CD4-positive, alpha-beta T cell treated with Interleukin-21 for 1 hour (primary cell): ENCODE measurements at regions not wholly inside any gene's neighbourhood (a gene's known extent, or its start where the extent isn't known, plus 50 kb on each side); places are given as distances from the start of the nearest gene placed in this dataset.
"Not testable (repeated sequence)": the region's sequence is repeated elsewhere in the genome, so short reads cannot be mapped to it uniquely, and the experiment has no call there.

Source experiments
- DNase-seq: peaks from one replicate; pipeline ENCODE4 v3.0.0-alpha.2; 2020

DNA sequence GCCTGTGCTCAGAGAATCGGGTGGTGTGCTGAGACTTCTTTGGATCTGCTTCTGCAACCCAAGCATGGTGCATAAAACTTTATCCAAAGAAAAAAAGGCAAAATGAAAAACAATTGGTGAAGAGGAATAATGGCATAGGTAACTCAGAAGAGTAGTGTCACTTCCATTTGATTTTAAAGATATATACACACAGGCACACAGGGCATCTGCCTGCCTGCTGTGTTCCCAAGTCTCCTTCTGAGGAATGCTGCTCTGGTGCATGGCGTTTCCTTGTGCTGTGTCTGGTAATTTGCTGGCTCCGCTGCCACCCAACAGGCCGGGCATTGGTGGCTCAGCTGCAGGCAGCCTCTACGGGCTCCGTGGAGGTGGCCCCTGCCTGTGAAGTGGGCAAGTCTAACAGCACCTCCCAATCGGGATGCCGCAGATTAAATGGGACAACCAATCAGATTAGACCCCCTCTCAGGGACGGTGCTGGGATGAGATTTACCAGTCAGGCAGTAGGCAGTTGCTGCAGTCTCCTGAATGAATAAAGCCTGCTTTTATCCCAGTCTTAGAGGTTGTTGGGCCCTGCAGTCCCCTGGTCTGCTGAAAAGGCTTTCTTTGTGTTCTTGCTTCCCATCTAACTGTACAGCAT, 253.7 kb upstream of the RASGRP1 start:
- no peak for DNase-seq

DNA sequence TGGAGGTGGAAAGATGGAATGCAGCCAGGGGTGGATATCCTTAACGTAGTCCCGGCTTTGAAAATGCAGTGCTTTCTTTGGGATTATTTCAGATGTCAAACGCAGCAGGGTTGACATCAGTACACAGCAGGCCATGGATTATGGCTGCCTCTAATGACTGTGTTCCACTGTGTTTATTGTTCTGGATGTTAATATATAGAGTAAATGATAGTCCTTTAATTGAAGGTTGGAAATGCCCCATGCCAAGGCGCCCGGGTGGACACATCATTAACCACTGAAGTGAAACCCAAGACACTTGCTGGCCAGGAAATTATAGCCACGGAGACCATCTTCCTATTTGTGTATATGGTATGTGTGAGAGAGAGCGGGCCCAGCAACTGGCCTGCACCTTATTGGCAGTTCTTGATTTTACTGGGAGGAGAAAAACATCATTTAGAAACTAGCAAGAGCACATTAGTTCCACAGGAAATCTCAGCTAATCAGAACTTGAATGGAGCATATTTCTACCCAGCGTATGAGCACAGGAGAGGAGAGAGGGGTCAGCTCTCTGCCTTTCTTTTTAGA, 254.9 kb upstream of the RASGRP1 start:
- DNase-seq, result no peak

- no peak for DNase-seq
Measured at GRCh38 chr15:38823263-38823662, 258.6 kb upstream of the RASGRP1 start.

- no peak for DNase-seq
Measured at GRCh38 chr15:38824719-38825118, 260.1 kb upstream of the RASGRP1 start.

DNA sequence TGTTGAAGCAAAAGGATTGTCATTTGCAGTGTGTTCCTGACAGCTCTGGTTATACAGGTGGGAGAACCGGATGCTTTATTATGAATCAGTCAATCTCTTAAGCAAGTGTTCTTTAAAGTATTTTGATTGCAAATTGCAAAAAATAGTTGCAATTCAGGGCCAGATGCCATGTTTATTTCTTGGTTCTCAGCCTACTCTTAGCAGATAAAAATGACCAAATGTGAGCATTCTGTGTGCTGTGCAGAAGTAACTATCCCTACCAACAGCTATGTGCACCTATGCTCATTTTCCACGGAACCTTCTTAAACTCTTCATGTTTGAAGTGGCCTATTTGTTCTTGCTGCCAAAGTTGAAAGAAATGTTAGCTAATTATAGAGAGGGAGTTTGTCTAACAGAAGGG, 262.3 kb upstream of the RASGRP1 start:
- DNase-seq, result no peak

- DNase-seq, result no peak
Measured at GRCh38 chr15:38828031-38828532, 263.5 kb upstream of the RASGRP1 start.

GRCh38 chr15:38829086-38829485, 264.5 kb upstream of the RASGRP1 start:
- no peak for DNase-seq

DNA sequence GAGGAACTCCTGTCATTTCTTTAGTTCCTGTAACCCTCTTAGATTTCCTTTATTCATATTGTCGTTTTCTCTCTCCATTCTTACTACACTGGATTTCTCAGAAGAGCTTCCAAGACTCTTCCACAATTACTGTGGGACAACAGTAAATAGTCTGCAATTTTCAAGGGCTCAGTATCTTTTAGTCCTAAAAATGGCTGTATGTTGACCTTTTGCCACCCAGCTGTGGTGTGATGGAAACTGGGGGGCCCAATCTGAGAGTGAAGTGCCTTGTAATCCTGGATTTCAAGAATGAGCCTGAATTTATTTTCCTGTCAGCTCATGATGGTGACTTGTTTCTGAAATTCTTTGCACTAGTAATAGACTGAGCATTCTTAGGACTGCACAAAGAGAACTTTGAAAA, 277.6 kb upstream of the RASGRP1 start:
- no peak for DNase-seq

GRCh38 chr15:38843051-38843501, 278.5 kb upstream of the RASGRP1 start:
- DNase-seq, result no peak

- DNase-seq, result no peak
Measured at GRCh38 chr15:38843736-38844590, 279.3 kb upstream of the RASGRP1 start.

DNA sequence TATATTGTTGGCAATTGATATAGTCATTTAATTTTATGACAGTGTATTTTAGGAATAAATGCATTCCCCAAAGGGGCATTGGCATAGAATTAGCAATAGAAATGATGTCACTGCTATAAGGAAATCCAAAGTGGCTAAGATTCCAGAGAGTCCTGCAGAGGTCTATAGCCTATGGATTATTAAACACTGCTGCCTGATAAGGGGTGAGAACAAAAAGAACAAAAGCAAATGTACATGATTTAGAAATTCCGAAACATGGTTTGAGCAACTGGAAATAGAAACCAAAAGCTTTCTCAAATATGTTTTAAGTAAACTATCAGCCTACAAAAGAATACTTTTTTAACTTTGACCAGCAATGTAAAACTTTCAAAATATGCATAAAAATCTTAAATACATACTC, 280.1 kb upstream of the RASGRP1 start:
- no peak for DNase-seq

GRCh38 chr15:38846346-38846745, 281.7 kb upstream of the RASGRP1 start:
- DNase-seq, result no peak

DNA sequence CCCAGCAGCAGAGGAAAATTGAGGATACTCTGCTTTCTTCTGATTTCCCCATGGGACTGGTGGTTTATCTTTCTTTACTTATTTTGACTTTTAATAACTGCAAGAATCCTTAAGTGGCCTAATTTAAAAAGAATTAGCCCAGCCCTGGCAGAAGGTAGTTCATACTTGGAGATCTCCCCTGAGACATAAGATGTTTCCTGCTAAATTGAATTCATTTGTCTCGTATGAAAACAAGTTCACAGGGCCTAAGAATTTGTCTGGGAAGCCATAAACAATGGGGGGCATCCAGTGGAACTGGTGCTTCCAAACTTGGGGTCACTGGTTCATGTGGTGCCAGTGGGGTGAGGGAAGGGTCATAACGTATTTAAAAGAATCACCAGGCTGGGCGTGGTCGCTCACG, 283.1 kb upstream of the RASGRP1 start:
- no peak for DNase-seq

DNA sequence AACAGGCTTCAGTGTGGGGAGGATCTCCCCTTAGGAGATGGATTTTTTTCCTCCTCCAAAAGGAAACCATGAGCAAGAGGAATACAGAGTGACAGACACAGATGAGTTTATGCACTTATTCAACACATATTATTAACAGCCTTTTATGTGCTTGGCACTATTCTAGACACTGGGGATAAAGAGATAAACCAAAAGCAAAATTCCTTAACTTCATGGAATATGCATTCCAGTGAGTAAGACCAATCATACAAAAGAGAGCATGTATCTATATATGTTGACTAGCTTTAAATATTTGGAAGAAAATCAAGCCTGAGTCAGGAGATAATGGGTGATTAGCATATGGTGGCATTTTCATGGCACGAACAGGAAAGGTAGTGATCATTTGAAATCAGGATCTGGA, 284.4 kb upstream of the RASGRP1 start:
- no peak for DNase-seq

- DNase-seq, result not testable (repeated sequence)
Measured at GRCh38 chr15:38852188-38852587, 287.6 kb upstream of the RASGRP1 start.

DNA sequence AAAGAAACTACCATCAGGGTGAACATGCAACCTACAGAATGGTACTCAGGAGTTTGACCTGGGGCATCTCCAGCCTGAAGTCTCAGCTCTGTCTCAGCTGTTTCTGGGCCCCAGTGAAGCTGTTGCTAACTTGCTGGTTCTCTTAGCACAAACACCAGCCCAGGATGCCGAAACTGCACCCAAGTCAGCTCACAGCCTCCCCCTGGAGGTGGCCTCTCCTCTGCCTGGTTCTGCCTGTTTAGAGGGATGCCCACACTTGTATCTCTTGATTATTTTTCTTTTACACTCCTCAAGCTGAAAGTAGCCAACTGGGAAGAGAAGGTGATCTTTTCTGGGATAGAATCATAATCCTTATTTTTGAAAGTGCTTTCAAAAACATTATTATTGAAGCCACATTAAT, 289.0 kb upstream of the RASGRP1 start:
- DNase-seq, result peak; percentile 30

GRCh38 chr15:38854506-38854905, 289.9 kb upstream of the RASGRP1 start:
- no peak for DNase-seq

GRCh38 chr15:38857814-38858213, 293.2 kb upstream of the RASGRP1 start:
- no peak for DNase-seq

- DNase-seq, result no peak
Measured at GRCh38 chr15:38859574-38859973, 295.0 kb upstream of the RASGRP1 start.

GRCh38 chr15:38860253-38860652, 295.6 kb upstream of the RASGRP1 start:
- no peak for DNase-seq

DNA sequence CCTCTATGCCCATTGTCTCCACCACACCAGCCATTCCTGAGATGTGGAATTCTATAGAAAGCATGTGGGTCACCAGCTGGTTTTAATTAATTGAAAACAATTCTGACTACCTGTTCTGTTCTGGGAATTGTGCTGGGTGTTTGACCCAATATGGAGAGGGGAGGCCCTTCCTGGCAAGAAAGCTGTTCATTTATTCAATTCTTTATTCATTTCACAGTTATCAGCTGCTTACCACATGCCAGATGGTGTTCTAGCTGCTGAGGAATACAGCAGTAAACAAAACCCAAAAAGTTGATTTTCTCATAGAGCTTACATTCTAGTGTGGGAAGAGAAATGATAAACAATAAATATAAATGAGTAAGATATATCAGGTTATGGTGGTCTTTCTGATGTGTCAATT, 296.1 kb upstream of the RASGRP1 start:
- DNase-seq, result no peak

GRCh38 chr15:38861108-38861507, 296.5 kb upstream of the RASGRP1 start:
- no peak for DNase-seq

- DNase-seq, result no peak
Measured at GRCh38 chr15:38862099-38862498, 297.5 kb upstream of the RASGRP1 start.

GRCh38 chr15:38863381-38863780, 298.8 kb upstream of the RASGRP1 start:
- DNase-seq, result no peak
